ENCODE measurements at regions not wholly inside any gene's neighbourhood (a gene's known extent, or its start where the extent isn't known, plus 50 kb on each side); places are given as distances from the start of the nearest gene placed in this dataset.

DNA sequence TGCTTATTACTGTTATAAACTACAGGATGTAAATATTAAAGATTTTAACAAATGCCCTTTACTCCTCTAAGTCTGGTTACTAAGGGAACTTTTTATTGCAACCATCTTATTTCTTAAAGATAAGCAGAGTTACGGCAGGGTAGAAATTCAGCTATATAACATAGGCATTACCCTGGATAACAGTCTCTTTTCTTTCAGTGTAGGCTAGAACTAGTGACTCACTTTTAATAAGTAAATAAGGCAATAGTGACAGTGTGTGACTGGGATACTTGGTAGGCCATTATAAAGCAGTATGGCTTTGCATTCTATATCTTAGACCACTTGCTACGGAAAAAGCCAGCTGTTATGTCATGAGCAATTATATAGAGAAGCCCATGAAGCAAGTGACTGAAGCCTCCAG is 1041.0 kb upstream of the NRXN1 start:
- Histone ChIP-seq H2AFZ (ENCODE audit: control insufficient read depth, low read length) (no peak overlapping the region), H3K9me1 (ENCODE audit: control insufficient read depth, extremely low read depth, insufficient read depth, low read length) (no peaks in the 10 kb centered on the region), H3K36me3 (ENCODE audit: control insufficient read depth in 2 of 2, extremely low read depth in 1 of 2, insufficient read depth in 2 of 2, low read length in 2 of 2) (no peaks in the 10 kb centered on the region), H4K20me1 (ENCODE audit: control insufficient read depth, extremely low read depth, insufficient read depth, low read length) (no peaks in the 10 kb centered on the region), H3K27me3 (ENCODE audit: control insufficient read depth, extremely low read depth, insufficient read depth, low read length) (no peaks in the 10 kb centered on the region), H3K79me2 (ENCODE audit: control insufficient read depth, insufficient read depth, low read length) (no peaks in the 10 kb centered on the region), H3K4me3 (ENCODE audit: control insufficient read depth in 2 of 3, extremely low read depth in 1 of 3, insufficient read depth in 2 of 3, low read depth in 1 of 3, low read length in 3 of 3) (no peak overlapping the region), H3K9me3 (ENCODE audit: control insufficient read depth, low read depth, low read length) (no peaks in the 10 kb centered on the region), H3K4me2 (ENCODE audit: control insufficient read depth, extremely low read depth, insufficient read depth, low read depth, low read length) (no peak overlapping the region), H3K27ac (ENCODE audit: control insufficient read depth, insufficient read depth, low read length) (no peak overlapping the region), H3K4me1 (ENCODE audit: control insufficient read depth, extremely low read depth, insufficient read depth, low read length) (no peaks in the 10 kb centered on the region), H3K9ac (ENCODE audit: control insufficient read depth, extremely low read depth, insufficient read depth, low read length) (no peak overlapping the region)
- TF ChIP-seq EZH2 (IDR thresholded peaks at IDR 0.05; ENCODE audit: low read length): no peak
- TF ChIP-seq, protein P1, sequence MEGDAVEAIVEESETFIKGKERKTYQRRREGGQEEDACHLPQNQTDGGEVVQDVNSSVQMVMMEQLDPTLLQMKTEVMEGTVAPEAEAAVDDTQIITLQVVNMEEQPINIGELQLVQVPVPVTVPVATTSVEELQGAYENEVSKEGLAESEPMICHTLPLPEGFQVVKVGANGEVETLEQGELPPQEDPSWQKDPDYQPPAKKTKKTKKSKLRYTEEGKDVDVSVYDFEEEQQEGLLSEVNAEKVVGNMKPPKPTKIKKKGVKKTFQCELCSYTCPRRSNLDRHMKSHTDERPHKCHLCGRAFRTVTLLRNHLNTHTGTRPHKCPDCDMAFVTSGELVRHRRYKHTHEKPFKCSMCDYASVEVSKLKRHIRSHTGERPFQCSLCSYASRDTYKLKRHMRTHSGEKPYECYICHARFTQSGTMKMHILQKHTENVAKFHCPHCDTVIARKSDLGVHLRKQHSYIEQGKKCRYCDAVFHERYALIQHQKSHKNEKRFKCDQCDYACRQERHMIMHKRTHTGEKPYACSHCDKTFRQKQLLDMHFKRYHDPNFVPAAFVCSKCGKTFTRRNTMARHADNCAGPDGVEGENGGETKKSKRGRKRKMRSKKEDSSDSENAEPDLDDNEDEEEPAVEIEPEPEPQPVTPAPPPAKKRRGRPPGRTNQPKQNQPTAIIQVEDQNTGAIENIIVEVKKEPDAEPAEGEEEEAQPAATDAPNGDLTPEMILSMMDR (optimal IDR thresholded peaks at IDR 0.05 in 1 of 3, IDR thresholded peaks at IDR 0.05 in 1 of 3, conservative IDR thresholded peaks at IDR 0.05 in 1 of 3; ENCODE audit: extremely low read depth in 1 of 3, insufficient read depth in 2 of 3, low read length in 3 of 3): no peak
- DNase-seq (ENCODE audit: low read depth, low spot score) (no peak), FAIRE-seq (no peak)
- dilution Hi-C loops (cut with MboI; ENCODE audit: extremely low pct_ligation_motif_present, low sequenced_read_pairs): no loop called here

DNA sequence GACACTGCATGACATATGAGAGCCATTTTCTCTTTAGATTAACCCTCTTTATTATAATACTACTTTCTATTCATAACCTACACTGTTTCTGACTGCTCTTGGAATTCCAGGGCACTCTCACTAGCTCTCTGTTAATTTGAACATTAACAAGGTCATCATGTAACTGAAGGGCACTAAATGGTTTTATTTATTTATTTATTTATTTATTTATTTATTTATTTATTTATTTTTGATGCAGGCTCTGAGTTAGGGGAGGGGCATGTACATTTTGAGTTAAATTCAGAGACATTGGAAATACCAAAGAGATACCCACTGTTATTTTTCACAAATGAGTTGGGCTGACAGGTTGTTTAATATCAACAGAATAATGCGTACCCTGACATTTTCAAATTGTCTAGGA is 1038.7 kb upstream of the NRXN1 start:
- no peak overlapping the region for H2AFZ ChIP-seq (ENCODE audit: control insufficient read depth, low read length)
- dilution Hi-C loops (cut with MboI; ENCODE audit: extremely low pct_ligation_motif_present, low sequenced_read_pairs): no loop called here

More for the DNA sequence above, 1038.7 kb upstream of the NRXN1 start:
- Histone ChIP-seq H3K9me3 (ENCODE audit: control insufficient read depth, low read depth, low read length) (no peaks in the 10 kb centered on the region), H3K36me3 (ENCODE audit: control insufficient read depth in 2 of 2, extremely low read depth in 1 of 2, insufficient read depth in 2 of 2, low read length in 2 of 2) (no peaks in the 10 kb centered on the region), H3K9ac (ENCODE audit: control insufficient read depth, extremely low read depth, insufficient read depth, low read length) (no peak overlapping the region), H3K79me2 (ENCODE audit: control insufficient read depth, insufficient read depth, low read length) (no peaks in the 10 kb centered on the region), H3K27me3 (ENCODE audit: control insufficient read depth, extremely low read depth, insufficient read depth, low read length) (no peaks in the 10 kb centered on the region), H3K9me1 (ENCODE audit: control insufficient read depth, extremely low read depth, insufficient read depth, low read length) (no peaks in the 10 kb centered on the region), H3K4me2 (ENCODE audit: control insufficient read depth, extremely low read depth, insufficient read depth, low read depth, low read length) (no peak overlapping the region), H3K27ac (ENCODE audit: control insufficient read depth, insufficient read depth, low read length) (no peak overlapping the region), H3K4me3 (ENCODE audit: control insufficient read depth in 2 of 3, extremely low read depth in 1 of 3, insufficient read depth in 2 of 3, low read depth in 1 of 3, low read length in 3 of 3) (no peak overlapping the region), H3K4me1 (ENCODE audit: control insufficient read depth, extremely low read depth, insufficient read depth, low read length) (no peaks in the 10 kb centered on the region), H4K20me1 (ENCODE audit: control insufficient read depth, extremely low read depth, insufficient read depth, low read length) (no peaks in the 10 kb centered on the region)
- FAIRE-seq (no peak), DNase-seq (ENCODE audit: low read depth, low spot score) (no peak)
- TF ChIP-seq EZH2 (IDR thresholded peaks at IDR 0.05; ENCODE audit: low read length): no peak
- TF ChIP-seq, protein P1 (optimal IDR thresholded peaks at IDR 0.05 in 1 of 3, IDR thresholded peaks at IDR 0.05 in 1 of 3, conservative IDR thresholded peaks at IDR 0.05 in 1 of 3; ENCODE audit: extremely low read depth in 1 of 3, insufficient read depth in 2 of 3, low read length in 3 of 3): no peak
